Aorta (tissue), 5 donors: ENCODE measurements at regions not wholly inside any gene's neighbourhood (a gene's known extent, or its start where the extent isn't known, plus 50 kb on each side); places are given as distances from the start of the nearest gene placed in this dataset.

Experiments used
- ATAC-seq: fragments of 200-7000 bp; cut with Tn5 transposase; one replicate; pipeline ENCODE4 v1.9.1; 2022; ENCODE audit warnings: moderate library complexity; ENCODE audit not compliant: low FRiP score
- DNase-seq, 2 donors: peaks; one replicate each; pipeline ENCODE4 v3.0.0-alpha.2; 2020
- H3K27ac ChIP-seq, 2 donors: one replicate each; pipeline ENCODE4 v1.5.1; 2013; ENCODE audit warnings: low read length in 2 of 2, mild to moderate bottlenecking in 2 of 2, moderate library complexity in 2 of 2, control low read depth in 1 of 2, inconsistent platforms in 1 of 2, low read depth in 1 of 2
- H3K27me3 ChIP-seq, 2 donors: one replicate each; pipeline ENCODE4 v1.6.1; 2013; ENCODE audit warnings: control low read depth in 1 of 2, low read length in 1 of 2, mild to moderate bottlenecking in 1 of 2, moderate library complexity in 1 of 2; ENCODE audit not compliant: insufficient read depth in 2 of 2, control insufficient read depth in 1 of 2
- H3K36me3 ChIP-seq, 2 donors: one replicate each; pipeline ENCODE4 v1.6.1; 2013; ENCODE audit warnings: control low read depth in 1 of 2, low read length in 1 of 2, mild to moderate bottlenecking in 1 of 2; ENCODE audit not compliant: insufficient read depth in 2 of 2, control insufficient read depth in 1 of 2
- H3K4me1 ChIP-seq, 2 donors: one replicate each; pipeline ENCODE4 v1.6.1; 2013; ENCODE audit warnings: low read length in 2 of 2, control low read depth in 1 of 2, mild to moderate bottlenecking in 1 of 2, moderate library complexity in 1 of 2; ENCODE audit not compliant: insufficient read depth in 2 of 2, control insufficient read depth in 1 of 2
- H3K4me3 ChIP-seq, 2 donors: one replicate each; pipeline ENCODE4 v1.5.1; 2013; ENCODE audit warnings: low read length in 2 of 2, control low read depth in 1 of 2, mild to moderate bottlenecking in 1 of 2
- H3K9me3 ChIP-seq: one replicate; pipeline ENCODE4 v1.6.1; 2013; ENCODE audit warnings: mild to moderate bottlenecking, low read length; ENCODE audit not compliant: control insufficient read depth
- WGBS, 2 donors: extraction: QIAGEN DNeasy Blood & Tissue Kit; methylation state at CpG; one replicate each; pipeline ENCODE4 v1.1.7; 2013; 5-methylcytosine and 5-hydroxymethylcytosine counted together
- intact Hi-C, 2 donors: fragments of 100-400 bp; cut with DNase I; formaldehyde crosslinking; loops; one replicate each; pipeline versions ENCODE4 v1.14.2 to v1.15.0; 2022
- donor health status: healthy with polysubstance abuse.
- donor health status: Bipolar disorder and iron deficiency.
- donor health status: DM: no; HTN: no; CAD: no.
- donor health status: DM: no; HTN: no; CAD: no.
- donor health status: DM: yes; HTN: yes; CAD: no.

- intact Hi-C loops: no loop called here
- 36 to 39% methylated on average over 2 of the region's 2 CpGs for WGBS, 2 donors
- ATAC-seq (no peak), DNase-seq (no peak)
- Histone ChIP-seq H3K27me3 (no peaks in the 10 kb centered on the region), H3K27ac (no peak overlapping the region), H3K4me1 (no peaks in the 10 kb centered on the region), H3K36me3 (no peaks in the 10 kb centered on the region), H3K9me3 (no peaks in the 10 kb centered on the region), H3K4me3 (no peak overlapping the region)
Observed at GRCh38 chr20:11064946-11065345, 391.1 kb upstream of the JAG1 start.

- H3K4me3 ChIP-seq: no peak overlapping the region
- no peaks in the 10 kb centered on the region for H3K36me3 ChIP-seq
- H3K9me3 ChIP-seq: no peaks in the 10 kb centered on the region
- intact Hi-C loops: no loop called here
- WGBS, 2 donors: 88 to 95% methylated on average over 1 of the region's 1 CpG
- H3K27ac ChIP-seq: no peak overlapping the region
- H3K4me1 ChIP-seq: no peaks in the 10 kb centered on the region
- ATAC-seq (no peak), DNase-seq (no peak)
- no peaks in the 10 kb centered on the region for H3K27me3 ChIP-seq
Observed at GRCh38 chr20:11067359-11067758, 393.6 kb upstream of the JAG1 start.

GRCh38 chr20:11072982-11073381 lies 399.2 kb upstream of the JAG1 start:
- H3K27ac ChIP-seq: no peak overlapping the region

GRCh38 chr20:11076434-11077105 lies 402.8 kb upstream of the JAG1 start:
- Histone ChIP-seq H3K9me3 (no peaks in the 10 kb centered on the region), H3K27me3 (no peaks in the 10 kb centered on the region), H3K4me3 (no peak overlapping the region), H3K4me1 (peaks cover 0 to 3% of the 10 kb centered on the region in 2 donors), H3K27ac (no peak overlapping the region), H3K36me3 (no peaks in the 10 kb centered on the region)
- DNase-seq: no peak
- WGBS, 2 donors: 82 to 86% methylated on average over 10 of the region's 10 CpGs
- ATAC-seq: no peak
- intact Hi-C loops: no loop called here

More at GRCh38 chr20:11072982-11073381, 399.2 kb upstream of the JAG1 start:
- Histone ChIP-seq H3K9me3 (no peaks in the 10 kb centered on the region), H3K4me3 (no peak overlapping the region), H3K4me1 (peaks cover 0 to 3% of the 10 kb centered on the region in 2 donors), H3K27me3 (no peaks in the 10 kb centered on the region), H3K36me3 (no peaks in the 10 kb centered on the region)
- intact Hi-C loops: no loop called here
- ATAC-seq: peak; percentile 48
- DNase-seq: no peak
- 8 to 11% methylated on average over 1 of the region's 1 CpG for WGBS, 2 donors

- intact Hi-C loops: no loop called here
- no peak for DNase-seq
- Histone ChIP-seq H3K4me1 (peaks cover 0 to 3% of the 10 kb centered on the region in 2 donors), H3K4me3 (no peak overlapping the region), H3K9me3 (no peaks in the 10 kb centered on the region), H3K27me3 (no peaks in the 10 kb centered on the region), H3K36me3 (no peaks in the 10 kb centered on the region), H3K27ac (no peak overlapping the region)
- 77 to 84% methylated on average over 2 of the region's 2 CpGs for WGBS, 2 donors
- ATAC-seq: no peak
Observed at GRCh38 chr20:11077226-11077625, 403.4 kb upstream of the JAG1 start.

GRCh38 chr20:11080010-11080409 lies 406.2 kb upstream of the JAG1 start:
- Histone ChIP-seq H3K27ac (no peak overlapping the region), H3K4me1 (no peaks in the 10 kb centered on the region), H3K27me3 (no peaks in the 10 kb centered on the region), H3K9me3 (no peaks in the 10 kb centered on the region), H3K36me3 (no peaks in the 10 kb centered on the region), H3K4me3 (no peak overlapping the region)
- no peak for ATAC-seq
- no peak for DNase-seq
- intact Hi-C loops: no loop called here
- WGBS, 2 donors: 80 to 86% methylated on average over 3 of the region's 3 CpGs

GRCh38 chr20:11080781-11081377 lies 407.1 kb upstream of the JAG1 start:
- H3K36me3 ChIP-seq: no peaks in the 10 kb centered on the region
- H3K27ac ChIP-seq: no peak overlapping the region
- H3K4me3 ChIP-seq: no peak overlapping the region
- H3K4me1 ChIP-seq: no peaks in the 10 kb centered on the region
- WGBS, 2 donors: 90 to 91% methylated on average over 8 of the region's 8 CpGs
- intact Hi-C loops: no loop called here
- no peaks in the 10 kb centered on the region for H3K9me3 ChIP-seq
- no peak for ATAC-seq
- H3K27me3 ChIP-seq: no peaks in the 10 kb centered on the region
- no peak for DNase-seq

GRCh38 chr20:11083841-11084240 lies 410.0 kb upstream of the JAG1 start:
- no peaks in the 10 kb centered on the region for H3K4me1 ChIP-seq
- H3K9me3 ChIP-seq: no peaks in the 10 kb centered on the region
- DNase-seq (no peak), ATAC-seq (no peak)
- H3K4me3 ChIP-seq: no peak overlapping the region
- H3K27ac ChIP-seq: no peak overlapping the region
- no peaks in the 10 kb centered on the region for H3K27me3 ChIP-seq
- WGBS, 2 donors: 95 to 96% methylated on average over 2 of the region's 2 CpGs
- no peaks in the 10 kb centered on the region for H3K36me3 ChIP-seq
- intact Hi-C loops: no loop called here

GRCh38 chr20:11084508-11084907 lies 410.7 kb upstream of the JAG1 start:
- Histone ChIP-seq H3K36me3 (no peaks in the 10 kb centered on the region), H3K9me3 (no peaks in the 10 kb centered on the region), H3K4me3 (no peak overlapping the region), H3K27me3 (no peaks in the 10 kb centered on the region), H3K27ac (no peak overlapping the region), H3K4me1 (no peaks in the 10 kb centered on the region)
- no peak for ATAC-seq
- no peak for DNase-seq
- intact Hi-C loops: no loop called here
